A673 (cell line): ENCODE measurements at regions not wholly inside any gene's neighbourhood (a gene's known extent, or its start where the extent isn't known, plus 50 kb on each side); places are given as distances from the start of the nearest gene placed in this dataset.

Experiments
- BruUV-seq: library from RNA; stranded (reverse); fragments of 400-500 nt; replicated peaks from 2 replicates; lab custom pipeline; 2021; lab: Mats Ljungman, UMichigan
- CTCF ChIA-PET: fragments of 300-600 bp; sonication (Branson Sonifier 250); formaldehyde crosslinking; loops from one replicate; lab custom pipeline; 2022; ENCODE audit warnings: antibody characterized with exemption; lab: Charles Lee
- POLR2A ChIA-PET: fragments of 300-600 bp; sonication (Branson Sonifier 250); formaldehyde crosslinking; loops from one replicate; lab custom pipeline; 2022; ENCODE audit warnings: antibody characterized with exemption; ENCODE audit not compliant: low non-redundant PET; lab: Charles Lee
- DNase-seq: peaks from one replicate; pipeline ENCODE4 v3.0.0-alpha.2; 2015; ENCODE audit warnings: low spot score
- H3K27ac ChIP-seq: fragments of 200-600 bp; sonication (generic); 2 replicates; pipeline ENCODE4 v1.5.1; 2016; ENCODE audit warnings: mixed run types, low read depth, mild to moderate bottlenecking, mixed read lengths, antibody characterized with exemption, low read length; ENCODE audit not compliant: poor library complexity, severe bottlenecking
- H3K27me3 ChIP-seq: fragments of 200-600 bp; sonication (generic); replicated peaks from 2 replicates; pipeline ENCODE4 v1.6.1; 2017; ENCODE audit warnings: mixed run types, low read depth, mild to moderate bottlenecking, mixed read lengths, antibody characterized with exemption, low read length; ENCODE audit not compliant: insufficient read depth, poor library complexity
- H3K36me3 ChIP-seq: fragments of 200-600 bp; sonication (generic); 2 replicates; pipeline ENCODE4 v1.6.1; 2016; ENCODE audit warnings: mixed run types, mild to moderate bottlenecking, mixed read lengths, antibody characterized with exemption, low read length; ENCODE audit not compliant: insufficient read depth, poor library complexity, severe bottlenecking
- H3K4me1 ChIP-seq: fragments of 200-600 bp; sonication (generic); 2 replicates; pipeline ENCODE4 v1.6.1; 2017; ENCODE audit warnings: mixed run types, mild to moderate bottlenecking, mixed read lengths, antibody characterized with exemption, low read length; ENCODE audit not compliant: insufficient read depth, poor library complexity, severe bottlenecking
- H3K4me3 ChIP-seq: fragments of 200-600 bp; sonication (generic); 2 replicates; pipeline ENCODE4 v1.5.1; 2016; ENCODE audit warnings: low read depth, mixed run types, mild to moderate bottlenecking, mixed read lengths, low read length; ENCODE audit not compliant: poor library complexity, severe bottlenecking
- H3K9me3 ChIP-seq: fragments of 200-600 bp; sonication (generic); 2 replicates; pipeline ENCODE4 v1.6.1; 2016; ENCODE audit warnings: mixed run types, low read depth, mild to moderate bottlenecking, mixed read lengths, antibody characterized with exemption, low read length; ENCODE audit not compliant: poor library complexity, severe bottlenecking
- EZH2 ChIP-seq: fragments of 200-600 bp; sonication (generic); IDR thresholded peaks from 2 replicates; pipeline ENCODE4 v1.6.1; 2017; ENCODE audit warnings: borderline replicate concordance, low read depth, mild to moderate bottlenecking, mixed read lengths, antibody characterized with exemption, low read length; ENCODE audit not compliant: poor library complexity, severe bottlenecking
- intact Hi-C: fragments of 100-400 bp; cut with micrococcal nuclease; formaldehyde crosslinking; loops from one replicate; pipeline ENCODE4 v1.10.0; 2022; ENCODE audit not compliant: unreplicated experiment
- TF ChIP-seq, protein P1 (sequence below): fragments of 300-800, 200-600 bp; sonication (generic); conservative IDR thresholded peaks from 2 replicates; pipeline ENCODE4 v1.5.1; 2017; ENCODE audit warnings: low read depth, mild to moderate bottlenecking, antibody characterized with exemption, low read length, moderate library complexity, mixed read lengths

DNA sequence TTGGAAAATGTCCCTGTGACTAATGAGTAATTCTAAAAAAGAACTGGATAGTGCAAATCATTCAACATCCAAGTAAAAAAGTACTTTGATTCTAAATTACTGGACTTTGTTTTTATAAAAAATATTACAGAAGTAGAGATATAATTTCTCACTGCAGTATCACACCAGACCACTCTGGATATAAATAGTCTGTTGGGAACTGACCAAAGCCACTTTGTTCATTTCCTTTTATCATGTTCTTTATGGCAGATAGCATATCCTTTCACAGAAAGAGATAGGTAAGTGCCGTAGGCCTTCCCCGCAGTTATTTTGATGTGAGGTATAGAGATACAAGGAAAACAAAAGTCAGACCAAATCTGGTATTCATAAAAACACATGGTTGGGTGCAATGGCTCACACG lies 827.4 kb upstream of the GRAMD2B start:
- POLR2A ChIA-PET, result no interaction called here
- no peak overlapping the region for H3K27ac ChIP-seq

DNA sequence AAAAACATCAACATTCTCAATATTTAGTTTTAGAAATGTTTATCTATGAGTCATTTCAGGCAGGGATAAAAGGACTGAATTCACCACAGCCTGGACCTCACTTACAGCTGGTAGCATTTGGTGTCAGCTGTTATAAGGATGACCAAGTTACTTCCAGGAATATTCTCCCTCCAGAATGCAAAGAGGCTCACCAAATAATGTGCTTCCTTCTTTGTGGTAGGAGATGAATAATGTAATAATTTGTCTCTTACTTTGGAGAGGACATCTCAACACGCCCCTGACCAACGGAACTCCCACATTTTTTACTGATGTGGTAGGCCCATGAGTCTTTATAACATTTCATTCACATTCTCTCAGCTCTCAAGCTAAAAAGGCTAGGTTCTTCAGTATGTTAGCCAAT lies 825.9 kb upstream of the GRAMD2B start:
- H3K27me3 ChIP-seq, result no peaks in the 10 kb centered on the region
- no TSS peak for BruUV-seq
- no peaks in the 10 kb centered on the region for H3K36me3 ChIP-seq
- no peak for DNase-seq
- H3K9me3 ChIP-seq, result no peaks in the 10 kb centered on the region
- H3K4me1 ChIP-seq, result no peaks in the 10 kb centered on the region
- ChIA-PET POLR2A (no interaction called here), CTCF (no interaction called here)
- no peak overlapping the region for H3K4me3 ChIP-seq
- H3K27ac ChIP-seq, result no peak overlapping the region
- TF ChIP-seq EZH2, result no peak
- TF ChIP-seq, protein P1, sequence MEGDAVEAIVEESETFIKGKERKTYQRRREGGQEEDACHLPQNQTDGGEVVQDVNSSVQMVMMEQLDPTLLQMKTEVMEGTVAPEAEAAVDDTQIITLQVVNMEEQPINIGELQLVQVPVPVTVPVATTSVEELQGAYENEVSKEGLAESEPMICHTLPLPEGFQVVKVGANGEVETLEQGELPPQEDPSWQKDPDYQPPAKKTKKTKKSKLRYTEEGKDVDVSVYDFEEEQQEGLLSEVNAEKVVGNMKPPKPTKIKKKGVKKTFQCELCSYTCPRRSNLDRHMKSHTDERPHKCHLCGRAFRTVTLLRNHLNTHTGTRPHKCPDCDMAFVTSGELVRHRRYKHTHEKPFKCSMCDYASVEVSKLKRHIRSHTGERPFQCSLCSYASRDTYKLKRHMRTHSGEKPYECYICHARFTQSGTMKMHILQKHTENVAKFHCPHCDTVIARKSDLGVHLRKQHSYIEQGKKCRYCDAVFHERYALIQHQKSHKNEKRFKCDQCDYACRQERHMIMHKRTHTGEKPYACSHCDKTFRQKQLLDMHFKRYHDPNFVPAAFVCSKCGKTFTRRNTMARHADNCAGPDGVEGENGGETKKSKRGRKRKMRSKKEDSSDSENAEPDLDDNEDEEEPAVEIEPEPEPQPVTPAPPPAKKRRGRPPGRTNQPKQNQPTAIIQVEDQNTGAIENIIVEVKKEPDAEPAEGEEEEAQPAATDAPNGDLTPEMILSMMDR, result no peak
- intact Hi-C loops, result no loop called here

More for the DNA sequence above, 827.4 kb upstream of the GRAMD2B start:
- intact Hi-C loops, result no loop called here
- no peak overlapping the region for H3K4me3 ChIP-seq
- TF ChIP-seq, protein P1, result no peak
- no peak for TF ChIP-seq EZH2
- H3K36me3 ChIP-seq, result no peaks in the 10 kb centered on the region
- H3K4me1 ChIP-seq, result no peaks in the 10 kb centered on the region
- CTCF ChIA-PET, result no interaction called here
- no peaks in the 10 kb centered on the region for H3K27me3 ChIP-seq
- no TSS peak for BruUV-seq
- no peaks in the 10 kb centered on the region for H3K9me3 ChIP-seq
- DNase-seq, result no peak

DNA sequence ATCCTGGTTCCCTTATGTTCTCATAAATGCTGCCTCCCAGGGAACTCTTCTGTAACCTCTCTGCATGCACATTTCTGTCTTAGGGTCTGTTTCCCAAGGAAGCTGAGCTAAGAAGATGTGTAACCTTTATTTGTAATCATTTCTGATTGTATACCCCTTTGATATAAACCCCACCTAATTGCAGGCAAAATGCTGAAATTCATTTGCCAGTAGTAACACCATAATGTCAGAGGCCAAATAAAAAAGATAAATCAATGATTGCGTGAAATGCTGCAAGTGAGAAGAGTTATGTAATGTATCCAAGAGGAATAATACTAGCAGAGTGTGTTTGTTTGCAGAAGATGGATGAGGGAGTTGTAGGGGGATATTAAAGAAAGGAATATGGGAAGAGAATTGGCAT lies 822.6 kb upstream of the GRAMD2B start:
- ChIA-PET POLR2A (no interaction called here), CTCF (no interaction called here)
- H3K9me3 ChIP-seq, result no peaks in the 10 kb centered on the region
- BruUV-seq, result no TSS peak
- H3K4me3 ChIP-seq, result no peak overlapping the region
- no peaks in the 10 kb centered on the region for H3K27me3 ChIP-seq
- H3K27ac ChIP-seq, result no peak overlapping the region
- H3K36me3 ChIP-seq, result no peaks in the 10 kb centered on the region
- intact Hi-C loops, result no loop called here
- TF ChIP-seq, protein P1, result no peak
- TF ChIP-seq EZH2, result no peak
- no peak for DNase-seq
- H3K4me1 ChIP-seq, result no peaks in the 10 kb centered on the region
